NB4 (cell line): ENCODE measurements at regions not wholly inside any gene's neighbourhood (a gene's known extent, or its start where the extent isn't known, plus 50 kb on each side); places are given as distances from the start of the nearest gene placed in this dataset.

ENCODE experiments used
- CTCF ChIP-seq: IDR thresholded peaks from one replicate; pipeline ENCODE4 v1.5.1; 2012; ENCODE audit warnings: low read depth, low read length
- MYC ChIP-seq: IDR thresholded peaks from 2 replicates; pipeline ENCODE4 v1.6.1; 2011; ENCODE audit warnings: low read depth, low read length
- POLR2A ChIP-seq: IDR thresholded peaks from 2 replicates; pipeline ENCODE4 v1.6.1; 2011; ENCODE audit warnings: mild to moderate bottlenecking; ENCODE audit not compliant: insufficient read length; ENCODE audit errors: extremely low read depth
- TF ChIP-seq, protein P1 (sequence below): IDR thresholded peaks from 2 replicates; pipeline ENCODE4 v1.6.1; 2011; ENCODE audit warnings: low read depth, low read length

DNA sequence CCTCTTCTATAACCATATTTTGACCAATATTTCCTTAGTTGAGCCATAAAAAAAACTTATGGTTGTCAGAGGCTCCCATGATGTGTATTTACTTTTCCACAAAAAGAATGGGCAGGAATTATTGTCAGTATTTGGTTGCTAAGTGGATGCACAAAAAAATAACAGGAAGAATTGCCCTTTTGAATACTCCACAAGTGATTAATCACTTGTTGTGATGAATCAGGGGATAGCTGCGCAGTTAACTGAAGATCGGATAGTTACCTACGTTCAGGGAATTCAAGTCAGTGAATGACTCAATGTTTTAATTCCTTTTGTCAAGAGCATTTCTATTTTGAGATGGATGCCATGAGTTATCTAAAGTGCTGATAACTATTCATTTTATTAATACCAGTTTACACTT lies 785.2 kb upstream of the B3GALT2 start:
- no peak for TF ChIP-seq CTCF
- TF ChIP-seq POLR2A = no peak
- TF ChIP-seq, protein P1, sequence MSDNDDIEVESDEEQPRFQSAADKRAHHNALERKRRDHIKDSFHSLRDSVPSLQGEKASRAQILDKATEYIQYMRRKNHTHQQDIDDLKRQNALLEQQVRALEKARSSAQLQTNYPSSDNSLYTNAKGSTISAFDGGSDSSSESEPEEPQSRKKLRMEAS = no peak
- TF ChIP-seq MYC = no peak
